HG02759 (cell line): ENCODE measurements at regions not wholly inside any gene's neighbourhood (a gene's known extent, or its start where the extent isn't known, plus 50 kb on each side); places are given as distances from the start of the nearest gene placed in this dataset.
A peak's percentile ranks its signal among the peaks of the same experiment; 100 is the strongest.

ENCODE experiments used
- ATAC-seq: cut with Tn5 transposase; IDR thresholded peaks from one replicate; pipeline ENCODE4 v1.9.1; 2021; ENCODE audit warnings: mild to moderate bottlenecking, moderate library complexity; ENCODE audit not compliant: unreplicated experiment

DNA sequence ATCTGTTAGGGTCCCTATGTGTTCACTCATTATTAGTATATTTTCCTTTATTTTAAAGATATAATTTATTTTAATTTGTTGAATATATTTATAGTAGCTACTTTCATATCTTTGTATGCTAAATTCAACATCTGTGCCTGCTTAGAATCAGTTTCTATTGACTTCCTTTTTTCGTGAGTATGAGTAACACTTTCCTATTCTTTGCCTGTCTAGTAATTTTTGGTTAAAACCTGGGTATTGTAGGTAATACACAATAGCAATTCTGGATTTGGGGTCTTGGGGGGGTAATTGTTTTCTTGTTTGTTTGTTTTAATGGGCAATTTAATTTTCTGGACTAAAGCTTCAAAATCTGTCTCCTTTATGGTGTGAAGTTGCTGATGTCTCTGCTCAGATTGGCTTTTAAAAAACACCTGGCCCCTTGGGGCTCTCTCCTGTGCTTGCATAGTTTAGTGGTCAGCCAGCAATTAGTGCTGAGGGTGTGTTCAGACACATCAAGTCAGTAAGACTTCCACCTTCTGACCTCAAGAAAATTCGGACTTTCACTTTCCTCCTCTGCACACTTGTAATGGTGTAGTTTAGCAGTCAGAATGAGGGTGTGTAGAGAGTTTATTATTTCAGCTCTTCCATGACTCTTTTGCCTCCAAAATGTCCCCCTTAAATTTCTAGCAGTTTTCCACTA is 124.4 kb upstream of the MAP1B start:
- no peak for ATAC-seq

DNA sequence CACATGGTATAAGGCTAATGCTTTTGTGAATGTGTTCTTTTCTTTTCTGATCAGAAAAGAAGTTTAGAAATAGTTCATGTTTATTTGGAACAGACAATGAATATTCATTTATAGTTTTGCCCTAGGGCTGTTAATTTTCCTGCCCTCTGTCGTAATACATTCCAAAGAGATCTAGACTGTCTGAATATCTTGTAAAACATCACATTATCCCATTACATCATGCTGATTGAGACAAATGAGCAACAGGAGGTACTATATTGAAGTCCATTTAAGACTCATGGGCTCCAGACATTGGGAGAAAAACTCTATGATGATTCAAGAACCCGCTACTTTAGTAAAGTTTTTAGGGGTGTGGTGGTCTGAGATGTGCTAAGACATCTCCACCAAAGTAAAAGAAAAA is 121.2 kb upstream of the MAP1B start:
- ATAC-seq, result no peak

DNA sequence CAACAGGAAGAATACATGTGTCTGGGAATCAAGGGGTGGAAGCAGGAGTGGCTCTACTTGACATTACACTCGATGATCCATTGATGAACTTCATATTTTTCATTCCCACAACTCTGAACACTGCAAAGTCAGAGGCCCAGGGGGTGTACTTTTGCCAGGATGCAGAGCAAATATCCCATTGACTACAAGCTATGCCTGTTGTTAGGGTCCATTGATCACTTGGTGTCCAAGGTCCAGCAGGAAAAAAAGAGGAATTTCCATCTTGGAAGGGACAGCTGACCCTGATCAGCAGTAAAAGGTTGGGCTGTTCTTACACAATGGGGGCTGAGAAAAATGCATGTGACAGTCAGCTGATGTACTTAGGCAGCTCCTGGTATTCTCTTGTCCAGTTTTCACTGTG is 118.5 kb upstream of the MAP1B start:
- no peak for ATAC-seq

DNA sequence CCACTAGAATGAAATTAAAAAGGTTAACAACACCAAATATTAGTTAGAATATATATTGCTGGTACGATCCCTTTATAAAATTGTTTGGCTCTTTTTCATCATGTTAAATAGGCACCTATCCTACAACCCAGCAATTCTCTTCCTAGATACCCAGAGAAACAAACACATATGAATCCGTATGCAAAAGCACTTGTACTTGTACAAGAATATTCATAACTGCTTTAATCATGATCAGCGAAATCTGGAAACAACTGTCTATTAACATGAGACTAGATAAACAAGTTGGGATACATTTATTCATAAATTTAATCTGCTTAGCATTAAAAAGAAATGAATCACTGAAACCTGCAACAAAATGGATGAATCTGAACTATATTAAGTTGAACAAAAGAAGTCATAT is 113.7 kb upstream of the MAP1B start:
- no peak for ATAC-seq

DNA sequence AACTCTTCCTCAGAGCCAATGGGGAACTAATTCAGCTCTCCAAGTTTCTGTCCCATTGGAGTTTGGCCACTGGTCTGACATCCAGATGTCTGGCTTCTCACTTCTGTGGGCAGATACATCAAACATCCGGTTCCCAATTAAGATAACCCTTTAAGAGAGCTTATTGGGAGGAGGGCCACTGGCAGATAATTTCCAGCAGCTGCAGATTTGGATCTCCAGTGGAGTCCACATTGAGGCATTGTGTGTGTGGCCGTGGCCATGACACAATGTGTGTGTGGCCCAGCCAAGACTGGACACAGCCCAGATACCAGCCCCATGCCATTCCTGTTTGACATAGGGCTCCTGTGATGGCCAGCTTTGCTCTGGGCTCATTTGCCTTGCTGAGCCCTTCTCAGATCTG is 110.5 kb upstream of the MAP1B start:
- no peak for ATAC-seq

DNA sequence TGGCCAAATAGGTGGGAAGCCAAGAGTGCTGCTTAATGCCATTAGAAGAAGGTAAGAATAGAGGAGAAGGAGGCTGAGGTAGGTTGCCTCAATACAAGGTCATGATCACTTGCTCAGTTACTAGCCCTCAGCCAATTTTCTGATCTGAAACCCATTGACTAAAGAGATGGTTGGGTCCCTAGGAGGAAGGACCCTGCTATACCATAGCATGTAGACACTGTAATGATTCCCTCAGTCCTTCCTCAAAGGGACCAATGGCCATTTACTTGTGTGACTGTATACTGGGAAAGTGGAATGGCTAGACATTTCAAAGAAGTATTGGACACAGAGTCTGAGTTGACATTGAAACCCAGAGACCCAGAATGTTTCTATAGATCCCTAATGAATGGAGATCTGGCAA is 108.5 kb upstream of the MAP1B start:
- no peak for ATAC-seq

DNA sequence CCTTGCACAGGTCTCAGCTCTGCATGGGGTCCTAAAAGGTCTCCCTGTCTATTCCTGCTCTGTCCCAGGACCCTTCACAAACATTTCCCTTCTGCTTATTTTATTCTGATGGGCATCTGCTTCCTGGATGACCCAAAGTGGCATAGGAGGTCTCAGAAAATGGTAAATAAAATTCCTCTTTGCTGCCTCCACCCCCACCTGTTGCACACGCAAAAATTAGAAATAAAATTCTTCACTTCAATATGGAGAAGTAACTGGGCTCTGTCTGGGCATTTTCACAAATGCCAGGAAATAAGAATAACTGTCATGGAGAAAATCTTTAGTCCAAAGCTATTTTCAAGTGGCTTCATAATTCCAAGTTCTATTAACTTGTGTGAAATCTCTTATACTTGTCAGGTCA is 106.6 kb upstream of the MAP1B start:
- no peak for ATAC-seq

DNA sequence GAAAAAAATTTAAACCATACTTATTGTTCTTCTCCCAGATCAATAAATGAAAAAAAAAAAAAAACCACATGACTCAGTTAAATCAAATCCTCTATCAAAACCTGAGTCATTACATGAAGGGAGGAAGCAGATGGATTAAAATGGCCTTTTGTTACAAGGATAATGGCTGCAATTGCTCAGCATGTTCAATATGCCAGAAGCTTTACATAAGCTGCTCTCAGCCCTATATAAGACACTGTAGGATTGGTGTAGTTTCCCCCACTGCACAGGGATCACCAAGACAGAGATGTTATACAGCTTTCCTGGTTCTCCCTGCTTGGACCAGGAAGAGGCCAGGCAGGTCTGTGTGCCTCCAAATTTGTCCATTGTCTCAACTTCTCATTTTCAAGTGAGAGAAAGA is 101.6 kb upstream of the MAP1B start:
- ATAC-seq, result no peak

DNA sequence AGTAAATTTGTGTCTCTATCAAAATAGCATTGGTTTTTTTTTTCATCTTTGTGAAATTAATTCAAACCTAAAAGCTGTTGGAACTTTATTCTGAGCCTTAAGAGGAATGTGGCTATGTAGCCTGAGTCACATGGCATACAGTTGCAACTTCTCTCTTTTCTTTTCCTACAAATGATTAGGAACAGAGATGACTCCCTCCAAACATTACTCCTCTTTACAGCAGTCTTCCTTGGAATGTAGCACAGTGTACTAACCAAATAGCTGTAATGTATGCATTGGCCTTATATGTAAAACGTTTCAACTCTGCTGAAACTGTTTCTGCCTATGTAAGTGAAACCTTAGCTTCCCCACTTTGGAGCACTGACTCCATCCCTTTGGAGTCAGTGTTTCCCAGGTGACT is 100.9 kb upstream of the MAP1B start:
- no peak for ATAC-seq

DNA sequence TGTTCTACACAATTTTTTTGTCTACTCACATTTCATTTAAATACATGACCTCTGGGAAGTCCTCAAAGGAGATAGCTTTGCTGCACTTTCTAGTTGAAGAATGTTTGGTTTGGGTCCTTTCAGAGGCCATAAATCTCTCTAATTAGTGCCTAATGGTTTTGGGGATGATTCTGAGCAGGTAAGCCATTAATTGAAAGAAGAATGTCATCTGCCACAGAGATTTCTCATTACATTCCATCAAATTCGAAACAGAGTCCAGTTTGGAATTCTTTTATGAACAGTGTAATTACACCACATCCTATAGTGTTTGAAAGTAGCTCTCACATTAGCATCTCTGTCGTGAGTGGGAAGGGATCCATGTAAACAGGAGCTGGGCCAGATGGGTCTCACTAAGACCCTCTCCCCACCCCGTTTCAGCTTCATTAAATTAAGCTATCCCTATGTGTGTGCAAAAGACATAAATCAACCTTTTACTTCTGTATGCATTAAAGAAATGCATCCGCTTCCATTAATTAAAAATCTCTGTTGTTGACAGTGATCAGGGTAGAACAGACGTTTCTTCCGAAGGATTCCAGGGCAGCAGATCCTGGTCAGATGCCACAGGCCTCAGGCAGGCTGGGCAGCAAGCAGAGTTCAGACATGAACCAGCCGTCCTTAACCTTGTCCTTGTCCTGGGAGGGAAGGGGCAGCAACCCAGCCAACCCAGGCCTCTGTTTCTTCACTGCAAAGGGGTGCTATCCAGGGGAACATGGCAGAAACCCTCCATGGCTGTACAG is 99.8 kb upstream of the MAP1B start:
- no peak for ATAC-seq

DNA sequence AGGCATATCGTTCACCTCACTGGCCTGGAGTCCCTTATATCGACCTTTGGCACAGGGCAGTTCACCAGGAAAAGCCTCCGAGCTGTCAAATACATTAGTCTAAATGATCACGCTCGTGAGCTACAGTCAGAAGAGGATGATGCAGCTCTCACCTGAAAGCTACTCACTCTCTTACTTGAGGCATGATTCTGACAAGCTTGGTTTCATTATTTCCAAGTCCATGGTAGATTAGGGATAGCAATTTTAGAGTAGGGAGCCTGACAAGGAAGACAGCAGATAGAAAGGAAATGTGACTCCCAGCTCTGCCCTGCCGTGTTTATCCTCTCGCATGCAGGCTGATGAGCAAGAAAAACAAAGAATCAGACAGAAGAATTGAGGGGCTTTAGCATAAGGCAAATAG is 98.0 kb upstream of the MAP1B start:
- no peak for ATAC-seq

DNA sequence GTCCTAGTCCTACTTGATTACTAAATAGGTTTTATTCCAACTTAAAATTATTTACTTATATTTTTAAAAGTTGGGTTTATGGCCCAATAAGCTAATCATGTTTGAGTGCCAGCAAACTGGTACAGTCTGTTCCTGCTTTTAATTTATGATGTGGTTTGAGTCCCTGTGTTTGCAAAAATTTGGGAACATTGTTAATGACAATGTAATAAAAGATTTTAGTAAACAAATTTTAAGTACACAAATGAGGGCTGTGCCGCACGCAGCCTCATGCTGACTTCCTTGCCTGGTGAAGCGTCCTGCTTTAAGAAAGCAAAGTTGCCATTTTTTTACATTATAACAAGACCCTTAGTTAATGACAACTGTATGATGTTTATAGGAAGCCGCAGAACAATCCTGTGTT is 96.8 kb upstream of the MAP1B start:
- ATAC-seq, result no peak

DNA sequence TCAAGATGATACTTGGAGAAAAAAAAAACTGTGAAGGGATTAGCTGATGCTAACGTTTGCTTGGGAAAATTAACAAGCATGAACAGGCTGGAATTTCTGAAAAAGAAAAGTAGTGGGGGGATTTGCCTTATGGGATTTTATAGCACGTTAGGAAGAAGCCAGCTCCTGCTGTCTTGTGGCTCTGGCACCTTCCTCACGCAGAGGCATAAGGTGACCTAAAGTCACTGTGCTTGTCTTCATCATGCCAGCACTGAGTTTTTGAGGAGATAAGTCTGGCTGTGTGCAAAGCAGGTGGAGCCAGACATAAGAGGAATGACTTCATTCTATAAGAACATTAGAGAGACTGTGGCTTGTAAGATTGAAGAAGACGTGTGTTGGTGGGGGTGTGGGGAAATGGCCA is 94.4 kb upstream of the MAP1B start:
- no peak for ATAC-seq

DNA sequence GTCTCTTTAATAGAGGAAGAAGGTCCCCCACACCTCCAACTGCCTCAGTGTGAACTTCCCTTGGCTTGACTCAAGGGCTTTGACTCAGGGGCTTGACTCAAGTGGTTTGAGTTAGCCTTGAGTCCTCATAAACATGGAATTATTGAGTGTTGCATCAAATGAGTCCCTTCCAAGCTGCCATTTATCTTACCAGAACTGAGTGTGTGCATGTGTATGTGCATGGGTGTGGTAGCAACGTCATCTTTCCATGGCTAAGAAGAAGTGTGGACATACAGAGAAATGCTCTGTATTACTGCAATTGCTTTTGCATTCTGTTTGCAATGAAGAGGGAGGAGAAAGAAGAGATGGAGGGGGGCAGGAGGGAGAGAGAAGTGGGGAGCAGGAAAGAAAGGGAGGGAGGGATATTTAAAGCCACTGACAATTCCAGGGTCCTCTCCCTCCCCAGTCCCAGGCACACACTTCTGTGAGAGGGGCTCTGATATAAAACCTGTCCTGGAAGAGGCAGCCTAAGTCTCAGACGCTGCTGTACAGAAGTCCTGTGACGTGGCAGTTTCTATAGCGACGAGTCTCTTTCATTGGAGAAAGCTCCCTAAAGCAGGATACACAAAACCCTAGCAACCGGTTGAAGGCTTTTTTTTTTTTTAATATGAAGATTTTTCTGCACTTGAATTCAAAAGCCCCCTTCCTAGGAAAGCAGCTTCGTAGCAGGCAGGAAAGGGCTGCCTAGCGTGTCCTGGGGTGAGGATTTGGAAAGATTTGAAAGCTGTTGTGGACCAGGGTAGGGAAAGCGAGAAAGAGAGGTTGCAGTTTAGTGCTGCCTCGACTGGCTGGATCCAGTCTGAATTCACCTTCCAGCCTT is 93.3 kb upstream of the MAP1B start:
- no peak for ATAC-seq

DNA sequence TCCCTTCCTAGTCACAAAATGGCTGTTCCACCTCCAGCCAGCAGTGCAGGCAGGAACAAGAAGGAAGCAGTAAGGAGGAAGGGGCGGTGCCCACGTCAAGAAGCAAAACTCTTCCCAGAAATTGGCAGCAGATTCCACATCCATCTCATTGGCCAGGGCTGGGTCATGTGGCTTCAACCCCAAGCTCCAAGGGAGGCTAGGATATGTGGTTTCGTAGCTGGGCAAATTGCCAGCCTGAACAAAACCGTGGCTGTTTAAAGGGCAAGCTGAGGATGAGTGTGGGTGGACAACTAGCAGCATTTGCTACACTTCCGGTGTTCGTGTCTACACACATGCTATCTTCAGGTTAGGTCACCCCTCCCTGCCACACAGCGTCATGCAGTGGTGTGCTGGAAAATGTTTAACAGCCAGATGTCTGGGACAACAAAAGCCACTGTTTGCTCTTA is 92.1 kb upstream of the MAP1B start:
- ATAC-seq, result no peak

DNA sequence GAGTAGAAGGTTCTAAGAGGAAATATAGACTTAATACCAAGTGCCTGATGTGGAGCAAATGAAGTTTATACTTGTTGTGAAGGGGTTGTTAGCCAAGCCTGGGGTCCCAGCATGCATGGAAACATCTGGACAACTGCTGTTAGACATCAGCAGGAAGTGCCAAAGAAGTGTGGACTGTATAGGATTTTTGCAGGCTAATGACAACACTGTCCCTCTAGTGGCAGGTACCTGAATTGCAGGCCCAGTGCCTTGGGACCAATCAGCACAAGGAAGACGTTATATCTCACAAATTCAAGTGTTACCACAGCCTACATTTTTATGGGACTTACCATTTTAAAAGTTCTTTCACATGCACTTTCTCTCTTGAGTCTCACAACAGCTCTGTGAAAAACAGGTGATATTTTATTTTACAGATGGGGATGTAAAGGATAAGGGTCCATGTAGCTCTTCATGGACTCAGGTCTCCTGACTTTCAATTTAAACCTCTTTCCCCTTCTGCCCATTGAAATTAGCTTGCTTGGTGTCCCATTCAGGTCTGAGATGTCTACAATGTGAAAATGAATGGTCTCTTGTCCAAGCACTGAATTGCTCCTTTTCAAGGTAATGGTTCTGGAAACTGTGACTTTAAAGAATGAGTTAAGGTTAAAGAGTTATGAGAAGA is 89.0 kb upstream of the MAP1B start:
- peak; percentile 59 for ATAC-seq

DNA sequence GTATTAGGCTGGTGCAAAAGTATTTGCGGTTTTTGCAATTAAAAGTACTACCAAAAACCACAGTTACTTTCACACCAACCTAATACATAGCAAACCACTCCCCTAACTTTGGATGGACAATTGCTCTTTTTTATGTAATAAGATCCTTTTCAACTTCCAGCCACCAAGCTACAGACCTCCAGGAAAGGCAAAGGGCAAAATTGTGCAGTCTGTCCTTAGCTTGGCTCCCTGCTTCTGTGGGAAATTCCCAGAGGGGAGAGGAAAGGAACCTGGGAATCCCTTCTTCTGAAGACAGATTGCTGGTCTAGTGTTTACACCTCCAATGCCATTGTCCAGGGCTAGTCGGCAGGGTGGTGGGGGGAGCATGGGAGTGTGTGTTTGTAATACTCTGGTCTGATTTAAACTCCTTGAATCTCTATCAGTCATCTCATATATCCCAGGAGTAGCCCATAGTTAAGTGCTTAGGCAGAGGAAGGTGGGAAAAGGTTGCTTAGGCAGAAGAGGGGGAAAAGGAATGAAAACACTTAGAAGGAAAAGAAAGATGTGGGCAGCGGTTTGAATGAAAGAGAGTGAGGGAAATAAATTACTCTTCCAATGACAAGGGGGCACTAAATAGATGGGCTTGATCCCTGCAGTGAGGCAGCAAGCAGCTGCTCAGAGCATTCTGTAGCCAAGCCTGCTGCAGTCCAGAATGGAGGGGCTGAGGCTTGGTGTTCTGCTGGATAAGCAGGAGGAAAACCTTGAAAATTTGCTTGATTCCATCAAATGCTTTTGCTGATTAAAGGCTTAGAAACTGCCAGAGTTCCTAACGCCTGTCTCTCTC is 86.9 kb upstream of the MAP1B start:
- no peak for ATAC-seq

DNA sequence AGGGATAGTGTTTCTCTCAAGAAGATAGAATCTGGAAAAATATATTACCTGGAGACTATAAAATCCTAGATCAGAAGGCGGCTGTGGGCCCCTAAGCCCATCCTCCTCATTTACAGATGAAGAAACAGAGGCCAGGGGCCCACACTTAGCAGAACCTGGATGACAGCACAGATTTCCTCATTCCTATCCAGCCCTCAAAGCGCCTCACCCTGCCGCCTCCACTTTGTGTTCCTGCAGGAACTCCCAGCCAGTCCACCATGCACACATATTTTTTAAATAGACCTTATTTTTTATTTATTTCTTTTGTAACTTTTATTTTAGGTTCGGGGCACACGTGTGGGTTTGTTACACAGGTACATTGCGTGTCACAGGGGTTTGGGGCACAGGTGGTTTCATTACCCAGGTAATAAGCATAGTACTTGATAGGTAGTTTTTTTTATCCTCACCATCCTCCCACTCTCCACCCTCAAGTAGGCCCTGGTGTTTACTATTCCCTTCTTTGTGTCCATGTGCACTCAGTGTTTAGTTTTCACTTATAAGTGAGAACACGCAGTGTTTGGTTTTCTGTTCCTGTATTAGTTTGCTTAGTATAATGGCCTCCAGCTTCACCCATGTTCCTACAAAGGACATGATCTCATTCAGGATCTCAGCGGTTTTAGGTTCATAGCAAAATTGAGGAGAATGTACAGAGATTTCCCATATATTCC is 85.5 kb upstream of the MAP1B start:
- no peak for ATAC-seq

DNA sequence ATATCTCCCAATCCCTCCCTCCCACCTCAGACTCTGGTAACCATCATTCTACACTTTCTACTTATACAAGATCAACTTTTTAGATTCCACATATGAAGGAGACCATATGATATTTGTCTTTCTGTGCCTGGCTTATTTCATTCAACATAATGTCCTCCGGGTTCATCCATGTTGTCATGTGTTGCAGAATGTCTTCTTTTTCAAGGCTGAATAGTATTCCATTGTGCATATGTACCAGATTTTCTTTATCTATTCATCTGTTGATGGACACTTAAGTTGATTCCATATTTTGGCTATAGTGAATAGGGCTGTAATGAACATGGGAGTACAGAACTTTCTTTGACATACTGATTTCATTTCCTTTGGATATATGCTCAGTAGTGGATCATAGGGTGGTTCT is 78.9 kb upstream of the MAP1B start:
- ATAC-seq, result no peak

DNA sequence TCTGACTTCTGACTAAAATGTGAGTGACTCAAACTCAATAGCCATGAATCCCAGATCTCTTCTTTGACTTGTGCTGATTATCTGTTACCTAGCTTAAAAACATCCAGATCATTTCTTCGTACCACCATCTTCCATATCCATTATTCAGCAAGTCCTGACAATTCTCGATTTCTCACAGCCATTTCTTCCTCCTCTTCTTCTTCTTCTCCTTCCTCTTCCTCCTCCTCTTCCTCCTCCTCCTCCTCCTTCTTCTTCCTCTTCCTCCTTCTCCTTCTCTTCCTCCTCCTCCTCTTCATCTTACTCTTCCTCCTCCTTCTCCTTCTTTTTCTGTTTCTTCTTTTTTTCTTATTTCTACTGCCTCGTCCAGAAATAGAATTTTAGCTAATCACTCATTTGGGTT is 77.0 kb upstream of the MAP1B start:
- no peak for ATAC-seq
